ENCODE measurements at regions not wholly inside any gene's neighbourhood (a gene's known extent, or its start where the extent isn't known, plus 50 kb on each side); places are given as distances from the start of the nearest gene placed in this dataset.

DNA sequence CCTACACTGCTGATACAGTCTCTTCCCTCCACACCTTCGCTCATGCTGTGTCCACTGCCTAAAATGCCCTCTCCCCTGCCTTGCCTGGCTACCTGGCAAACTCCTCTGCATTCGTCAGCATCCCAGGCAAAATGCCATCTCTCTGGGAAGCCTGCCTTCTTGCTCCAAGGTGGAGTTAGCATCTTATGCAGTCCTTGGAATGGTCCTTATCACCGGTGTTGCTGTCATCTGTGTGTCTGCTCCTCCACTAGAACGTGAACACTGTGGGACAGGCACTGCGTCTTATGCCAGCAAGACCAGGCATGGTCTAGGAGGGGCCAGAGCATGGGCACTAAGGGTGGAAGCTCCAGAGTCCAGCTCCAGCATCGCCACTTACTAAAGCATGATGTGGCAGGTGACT lies 211.8 kb downstream of the MATN1 start:
- TF ChIP-seq POLR2AphosphoS5 (IDR thresholded peaks at IDR 0.05) (no peak), TAF1 (IDR thresholded peaks at IDR 0.05; ENCODE audit: low read depth) (no peak)

All from neural cell (in vitro differentiated cells).